WTC11 (cell line): ENCODE measurements at regions not wholly inside any gene's neighbourhood (a gene's known extent, or its start where the extent isn't known, plus 50 kb on each side); places are given as distances from the start of the nearest gene placed in this dataset.

Experiments used
- ATAC-seq: fragments of 200-7000 bp; cut with Tn5 transposase; 2 replicates; pipeline ENCODE4 v1.10.0; 2021; ENCODE audit warnings: mild to moderate bottlenecking, moderate library complexity
- CTCF ChIA-PET: fragments of 300-600 bp; sonication (Branson Sonifier 250); formaldehyde crosslinking; loops from one replicate; lab custom pipeline; 2021; ENCODE audit warnings: antibody characterized with exemption; lab: Charles Lee
- POLR2A ChIA-PET: fragments of 350-600 bp; sonication (Branson Sonifier 250); formaldehyde crosslinking; loops from one replicate; lab custom pipeline; 2021; ENCODE audit warnings: antibody characterized with exemption; lab: Charles Lee
- DNase-seq: peaks from one replicate; pipeline ENCODE4 v3.0.0; 2021; ENCODE audit warnings: low spot score
- H3K27ac Mint-ChIP-seq: 2 replicates; pipeline ENCODE4 v1.8.0; 2021; ENCODE audit warnings: mixed read lengths
- H3K27me3 Mint-ChIP-seq: 2 replicates; pipeline ENCODE4 v1.8.0; 2021; ENCODE audit warnings: low read depth, mild to moderate bottlenecking, moderate library complexity, mixed read lengths
- H3K36me3 Mint-ChIP-seq: 2 replicates; pipeline ENCODE4 v1.8.0; 2021; ENCODE audit warnings: mixed read lengths
- H3K4me1 Mint-ChIP-seq: 2 replicates; pipeline ENCODE4 v1.8.0; 2022; ENCODE audit warnings: mixed read lengths
- H3K4me3 Mint-ChIP-seq: 2 replicates; pipeline ENCODE4 v1.8.0; 2021; ENCODE audit warnings: mild to moderate bottlenecking, moderate library complexity, mixed read lengths
- H3K9me3 Mint-ChIP-seq: 2 replicates; pipeline ENCODE4 v1.8.0; 2021; ENCODE audit warnings: mixed read lengths
- AFF4 ChIP-seq: sonication (generic); formaldehyde crosslinking; IDR thresholded peaks from 2 replicates; pipeline ENCODE4 v1.8.1; 2023; ENCODE audit warnings: mild to moderate bottlenecking, missing genetic modification reagents, borderline replicate concordance
- ATF2 ChIP-seq: sonication (generic); formaldehyde crosslinking; IDR thresholded peaks from 2 replicates; pipeline ENCODE4 v1.8.1; 2022; ENCODE audit warnings: low read depth, missing genetic modification reagents, borderline replicate concordance
- ATF6 ChIP-seq: sonication (generic); formaldehyde crosslinking; IDR thresholded peaks from 2 replicates; pipeline ENCODE4 v1.8.1; 2023; ENCODE audit warnings: mild to moderate bottlenecking, missing genetic modification reagents
- CBFB ChIP-seq: sonication (generic); formaldehyde crosslinking; IDR thresholded peaks from 2 replicates; pipeline ENCODE4 v1.8.1; 2022; ENCODE audit warnings: mild to moderate bottlenecking, low read depth, missing genetic modification reagents
- CREB1 ChIP-seq: sonication (generic); formaldehyde crosslinking; IDR thresholded peaks from 2 replicates; pipeline ENCODE4 v1.8.0; 2023; ENCODE audit warnings: mild to moderate bottlenecking, missing genetic modification reagents
- ELF4 ChIP-seq: sonication (generic); formaldehyde crosslinking; IDR thresholded peaks from 2 replicates; pipeline ENCODE4 v1.8.1; 2022; ENCODE audit warnings: low read depth, mild to moderate bottlenecking, moderate library complexity, missing genetic modification reagents
- ERG ChIP-seq: fragments of 250-450 bp; sonication (Bioruptor Pico); IDR thresholded peaks from 2 replicates; pipeline ENCODE4 v1.8.0; 2021; ENCODE audit warnings: mild to moderate bottlenecking
- FOXP1 ChIP-seq: sonication (generic); formaldehyde crosslinking; IDR thresholded peaks from 2 replicates; pipeline ENCODE4 v1.8.0; 2022; ENCODE audit warnings: missing genetic modification reagents, mild to moderate bottlenecking, moderate library complexity, borderline replicate concordance
- GABPB1 ChIP-seq: sonication (generic); formaldehyde crosslinking; IDR thresholded peaks from 2 replicates; pipeline ENCODE4 v1.8.1; 2023; ENCODE audit warnings: mild to moderate bottlenecking, missing genetic modification reagents
- GRHL2 ChIP-seq: fragments of 250-450 bp; sonication (Bioruptor Pico); IDR thresholded peaks from 2 replicates; pipeline ENCODE4 v1.8.0; 2022; ENCODE audit warnings: mild to moderate bottlenecking, moderate library complexity; ENCODE audit not compliant: insufficient replicate concordance, severe bottlenecking
- HMGA2 ChIP-seq: fragments of 250-450 bp; sonication (Bioruptor Pico); IDR thresholded peaks from 2 replicates; pipeline ENCODE4 v1.4.0; 2021; ENCODE audit warnings: mild to moderate bottlenecking, moderate library complexity
- MXD4 ChIP-seq: fragments of 250-450 bp; sonication (Bioruptor Pico); IDR thresholded peaks from 2 replicates; pipeline ENCODE4 v1.8.0; 2021; ENCODE audit warnings: mild to moderate bottlenecking, moderate library complexity, borderline replicate concordance
- NR3C1 ChIP-seq: sonication (generic); formaldehyde crosslinking; conservative IDR thresholded peaks from 2 replicates; pipeline ENCODE4 v1.8.1; 2023; ENCODE audit warnings: low read depth, mild to moderate bottlenecking, missing genetic modification reagents
- SMAD3 ChIP-seq: sonication (generic); formaldehyde crosslinking; IDR thresholded peaks from 2 replicates; pipeline ENCODE4 v1.8.0; 2022; ENCODE audit warnings: missing genetic modification reagents, mild to moderate bottlenecking, borderline replicate concordance
- TEAD4 ChIP-seq: sonication (generic); formaldehyde crosslinking; IDR thresholded peaks from 2 replicates; pipeline ENCODE4 v1.8.0; 2022; ENCODE audit warnings: mild to moderate bottlenecking, missing genetic modification reagents
- ZNF219 ChIP-seq: sonication (generic); formaldehyde crosslinking; IDR thresholded peaks from 2 replicates; pipeline ENCODE4 v1.8.0; 2023; ENCODE audit warnings: missing genetic modification reagents, mild to moderate bottlenecking, borderline replicate concordance
- ZNF232 ChIP-seq: sonication (generic); formaldehyde crosslinking; IDR thresholded peaks from 2 replicates; pipeline ENCODE4 v1.8.0; 2022; ENCODE audit warnings: mild to moderate bottlenecking, missing genetic modification reagents
- ZNF396 ChIP-seq: fragments of 250-450 bp; sonication (Bioruptor Pico); IDR thresholded peaks from 2 replicates; pipeline ENCODE4 v1.8.0; 2021; ENCODE audit warnings: mild to moderate bottlenecking, moderate library complexity, borderline replicate concordance
- ZNF423 ChIP-seq: fragments of 250-450 bp; sonication (Bioruptor Pico); IDR thresholded peaks from 2 replicates; pipeline ENCODE4 v2.1.2; 2022; ENCODE audit warnings: mild to moderate bottlenecking, moderate library complexity
- ZNF425 ChIP-seq: fragments of 250-450 bp; sonication (Bioruptor Pico); conservative IDR thresholded peaks from 2 replicates; pipeline ENCODE4 v1.9.0; 2021; ENCODE audit warnings: mild to moderate bottlenecking
- ZSCAN18 ChIP-seq: fragments of 250-450 bp; sonication (Bioruptor Pico); IDR thresholded peaks from 2 replicates; pipeline ENCODE4 v2.1.2; 2022; ENCODE audit warnings: mild to moderate bottlenecking, moderate library complexity

GRCh38 chr4:135368831-135369230, 1167.2 kb upstream of the PABPC4L start (continued):
- TF ChIP-seq ZNF425 (CRISPR knock-in tag), result no peak

- H3K4me1 Mint-ChIP-seq, result no peaks in the 10 kb centered on the region
- ChIA-PET CTCF (no interaction called here), POLR2A (no interaction called here)
- no peak for ATAC-seq
- H3K27ac Mint-ChIP-seq, result no peak overlapping the region
- H3K27me3 Mint-ChIP-seq, result no peaks in the 10 kb centered on the region
- TF ChIP-seq ERG (CRISPR knock-in tag) (no peak), CBFB (CRISPR knock-in tag) (no peak), MXD4 (CRISPR knock-in tag) (no peak), AFF4 (CRISPR knock-in tag) (no peak), ZNF232 (CRISPR knock-in tag) (no peak), TEAD4 (CRISPR knock-in tag) (no peak), SMAD3 (CRISPR knock-in tag) (no peak), ZNF423 (CRISPR knock-in tag) (no peak), NR3C1 (no peak), ZSCAN18 (no peak), GRHL2 (CRISPR knock-in tag) (no peak), ATF2 (CRISPR knock-in tag) (no peak), CREB1 (CRISPR knock-in tag) (no peak), ZNF219 (no peak), ATF6 (CRISPR knock-in tag) (no peak), ZNF396 (CRISPR knock-in tag) (no peak), FOXP1 (CRISPR knock-in tag) (no peak), ELF4 (no peak), HMGA2 (CRISPR knock-in tag) (no peak), GABPB1 (CRISPR knock-in tag) (no peak)
- H3K9me3 Mint-ChIP-seq, result no peaks in the 10 kb centered on the region
- no peak for DNase-seq
- H3K36me3 Mint-ChIP-seq, result no peaks in the 10 kb centered on the region
- H3K4me3 Mint-ChIP-seq, result no peak overlapping the region
Observed at GRCh38 chr4:135365065-135365464, 1163.5 kb upstream of the PABPC4L start.
